HG03575 (cell line): ENCODE measurements at regions not wholly inside any gene's neighbourhood (a gene's known extent, or its start where the extent isn't known, plus 50 kb on each side); places are given as distances from the start of the nearest gene placed in this dataset.

Experiments used
- ATAC-seq: cut with Tn5 transposase; IDR thresholded peaks from one replicate; pipeline ENCODE4 v1.9.1; 2021; ENCODE audit not compliant: unreplicated experiment, insufficient number of reproducible peaks, low FRiP score; ENCODE audit errors: extremely low read depth

- ATAC-seq, result no peak
These were observed 174.2 kb downstream of the MID1IP1 start for GRCh38 chrX:38975368-38975942.

GRCh38 chrX:38982370-38982769 lies 181.1 kb downstream of the MID1IP1 start:
- ATAC-seq, result no peak

- no peak for ATAC-seq
These were observed 181.6 kb downstream of the MID1IP1 start for GRCh38 chrX:38982843-38983242.

GRCh38 chrX:38985375-38985774 lies 184.1 kb downstream of the MID1IP1 start:
- no peak for ATAC-seq

GRCh38 chrX:38985945-38986344 lies 184.7 kb downstream of the MID1IP1 start:
- no peak for ATAC-seq

- no peak for ATAC-seq
These were observed 185.3 kb downstream of the MID1IP1 start for GRCh38 chrX:38986586-38986985.

GRCh38 chrX:38987198-38987651 lies 186.0 kb downstream of the MID1IP1 start:
- ATAC-seq, result no peak

- no peak for ATAC-seq
These were observed 187.0 kb downstream of the MID1IP1 start for GRCh38 chrX:38988301-38988700.

- no peak for ATAC-seq
These were observed 187.8 kb downstream of the MID1IP1 start for GRCh38 chrX:38989076-38989475.

- ATAC-seq, result no peak
These were observed 190.6 kb downstream of the MID1IP1 start for GRCh38 chrX:38991656-38992440.

GRCh38 chrX:38992441-38993096 lies 191.3 kb downstream of the MID1IP1 start:
- no peak for ATAC-seq

GRCh38 chrX:38993500-38993899 lies 192.2 kb downstream of the MID1IP1 start:
- no peak for ATAC-seq

- no peak for ATAC-seq
These were observed 197.8 kb downstream of the MID1IP1 start for GRCh38 chrX:38999099-38999498.

GRCh38 chrX:38999967-39000745 lies 198.9 kb downstream of the MID1IP1 start:
- ATAC-seq, result no peak

- no peak for ATAC-seq
These were observed 199.5 kb downstream of the MID1IP1 start for GRCh38 chrX:39000802-39001201.

- no peak for ATAC-seq
These were observed 201.2 kb downstream of the MID1IP1 start for GRCh38 chrX:39002466-39002865.

GRCh38 chrX:39008549-39008948 lies 207.3 kb downstream of the MID1IP1 start:
- ATAC-seq, result no peak

GRCh38 chrX:39011454-39012221 lies 210.4 kb downstream of the MID1IP1 start:
- ATAC-seq, result no peak

- ATAC-seq, result no peak
These were observed 211.4 kb downstream of the MID1IP1 start for GRCh38 chrX:39012621-39013111.
